Dendritic cell treated with granulocyte-macrophage colony-stimulating factor and Interleukin-4, amounts not matched to agents 40 ng/mL and 50 ng/mL, for 4 days (primary cell): ENCODE measurements at regions not wholly inside any gene's neighbourhood (a gene's known extent, or its start where the extent isn't known, plus 50 kb on each side); places are given as distances from the start of the nearest gene placed in this dataset.

ENCODE experiments used
- H3K27ac Mint-ChIP-seq: one replicate; pipeline ENCODE4 v1.8.0; 2022; ENCODE audit warnings: mild to moderate bottlenecking, mixed read lengths
- H3K27me3 Mint-ChIP-seq: one replicate; pipeline ENCODE4 v1.8.0; 2022; ENCODE audit warnings: mild to moderate bottlenecking, mixed read lengths
- H3K36me3 Mint-ChIP-seq: one replicate; pipeline ENCODE4 v1.8.0; 2022; ENCODE audit warnings: low read depth, mixed read lengths
- H3K4me1 Mint-ChIP-seq: one replicate; pipeline ENCODE4 v1.8.0; 2022; ENCODE audit warnings: low read depth, mixed read lengths
- H3K4me3 Mint-ChIP-seq: one replicate; pipeline ENCODE4 v1.8.0; 2022; ENCODE audit warnings: mild to moderate bottlenecking, moderate library complexity, mixed read lengths
- H3K9me3 Mint-ChIP-seq: one replicate; pipeline ENCODE4 v1.8.0; 2022; ENCODE audit warnings: mixed read lengths
- intact Hi-C: fragments of 100-400 bp; cut with micrococcal nuclease; formaldehyde crosslinking; loops from one replicate; pipeline ENCODE4 v1.15.0; 2022

- Mint-ChIP-seq H3K27me3 (no peaks in the 10 kb centered on the region), H3K4me1 (no peaks in the 10 kb centered on the region), H3K27ac (no peak overlapping the region), H3K4me3 (no peak overlapping the region), H3K36me3 (peaks cover 60% of the 10 kb centered on the region), H3K9me3 (no peaks in the 10 kb centered on the region)
- intact Hi-C loops, result no loop called here
Observed at GRCh38 chr6:144535630-144536029, 250.5 kb downstream of the UTRN start.

GRCh38 chr6:144536079-144536478 is 250.9 kb downstream of the UTRN start:
- Mint-ChIP-seq H3K4me1 (no peaks in the 10 kb centered on the region), H3K4me3 (no peak overlapping the region), H3K36me3 (peaks cover 60% of the 10 kb centered on the region), H3K27me3 (no peaks in the 10 kb centered on the region), H3K27ac (no peak overlapping the region), H3K9me3 (no peaks in the 10 kb centered on the region)
- intact Hi-C loops, result no loop called here

- peaks cover 73% of the 10 kb centered on the region for H3K36me3 Mint-ChIP-seq
- intact Hi-C loops, result no loop called here
- no peak overlapping the region for H3K27ac Mint-ChIP-seq
- no peak overlapping the region for H3K4me3 Mint-ChIP-seq
- H3K4me1 Mint-ChIP-seq, result peaks cover 7% of the 10 kb centered on the region
- H3K9me3 Mint-ChIP-seq, result no peaks in the 10 kb centered on the region
- H3K27me3 Mint-ChIP-seq, result no peaks in the 10 kb centered on the region
Observed at GRCh38 chr6:144543006-144543871, 258.1 kb downstream of the UTRN start.

- Mint-ChIP-seq H3K27me3 (no peaks in the 10 kb centered on the region), H3K4me1 (peaks cover 7% of the 10 kb centered on the region), H3K27ac (no peak overlapping the region), H3K4me3 (no peak overlapping the region), H3K9me3 (no peaks in the 10 kb centered on the region), H3K36me3 (peaks cover 71% of the 10 kb centered on the region)
- intact Hi-C loops, result no loop called here
Observed at GRCh38 chr6:144544266-144544830, 259.2 kb downstream of the UTRN start.

GRCh38 chr6:144546807-144547206 is 261.7 kb downstream of the UTRN start:
- intact Hi-C loops, result no loop called here
- peaks cover 70% of the 10 kb centered on the region for H3K36me3 Mint-ChIP-seq
- H3K9me3 Mint-ChIP-seq, result no peaks in the 10 kb centered on the region
- H3K27ac Mint-ChIP-seq, result no peak overlapping the region
- no peaks in the 10 kb centered on the region for H3K27me3 Mint-ChIP-seq
- no peak overlapping the region for H3K4me3 Mint-ChIP-seq
- H3K4me1 Mint-ChIP-seq, result peaks cover 7% of the 10 kb centered on the region

GRCh38 chr6:144547409-144547808 is 262.3 kb downstream of the UTRN start:
- Mint-ChIP-seq H3K27me3 (no peaks in the 10 kb centered on the region), H3K4me1 (peaks cover 7% of the 10 kb centered on the region), H3K4me3 (no peak overlapping the region), H3K27ac (no peak overlapping the region), H3K9me3 (no peaks in the 10 kb centered on the region), H3K36me3 (peaks cover 70% of the 10 kb centered on the region)
- intact Hi-C loops, result no loop called here

GRCh38 chr6:144548536-144548935 is 263.4 kb downstream of the UTRN start:
- H3K27me3 Mint-ChIP-seq, result no peaks in the 10 kb centered on the region
- no peak overlapping the region for H3K27ac Mint-ChIP-seq
- no peaks in the 10 kb centered on the region for H3K9me3 Mint-ChIP-seq
- peaks cover 2% of the 10 kb centered on the region for H3K4me1 Mint-ChIP-seq
- peaks cover 70% of the 10 kb centered on the region for H3K36me3 Mint-ChIP-seq
- intact Hi-C loops, result no loop called here
- H3K4me3 Mint-ChIP-seq, result no peak overlapping the region

GRCh38 chr6:144549837-144550747 is 265.0 kb downstream of the UTRN start:
- no peaks in the 10 kb centered on the region for H3K27me3 Mint-ChIP-seq
- H3K9me3 Mint-ChIP-seq, result peaks cover 4% of the 10 kb centered on the region
- intact Hi-C loops, result no loop called here
- no peaks in the 10 kb centered on the region for H3K4me1 Mint-ChIP-seq
- H3K36me3 Mint-ChIP-seq, result peaks cover 72% of the 10 kb centered on the region
- no peak overlapping the region for H3K4me3 Mint-ChIP-seq
- no peak overlapping the region for H3K27ac Mint-ChIP-seq

- Mint-ChIP-seq H3K36me3 (peaks cover 72% of the 10 kb centered on the region), H3K27me3 (no peaks in the 10 kb centered on the region), H3K9me3 (peaks cover 9% of the 10 kb centered on the region), H3K4me1 (no peaks in the 10 kb centered on the region), H3K27ac (no peak overlapping the region), H3K4me3 (no peak overlapping the region)
- intact Hi-C loops, result no loop called here
Observed at GRCh38 chr6:144551339-144551738, 266.2 kb downstream of the UTRN start.

- intact Hi-C loops, result no loop called here
- Mint-ChIP-seq H3K36me3 (peaks cover 78% of the 10 kb centered on the region), H3K4me3 (no peak overlapping the region)
Observed at GRCh38 chr6:144555066-144555465, 269.9 kb downstream of the UTRN start.

GRCh38 chr6:144559865-144560593 is 274.9 kb downstream of the UTRN start:
- H3K27ac Mint-ChIP-seq, result no peak overlapping the region
- no peak overlapping the region for H3K4me3 Mint-ChIP-seq
- peaks cover 6% of the 10 kb centered on the region for H3K9me3 Mint-ChIP-seq
- H3K27me3 Mint-ChIP-seq, result no peaks in the 10 kb centered on the region
- intact Hi-C loops, result no loop called here
- H3K4me1 Mint-ChIP-seq, result no peaks in the 10 kb centered on the region
- peaks cover 38% of the 10 kb centered on the region for H3K36me3 Mint-ChIP-seq

More at GRCh38 chr6:144555066-144555465, 269.9 kb downstream of the UTRN start:
- H3K9me3 Mint-ChIP-seq, result peaks cover 9% of the 10 kb centered on the region
- no peaks in the 10 kb centered on the region for H3K27me3 Mint-ChIP-seq
- no peak overlapping the region for H3K27ac Mint-ChIP-seq
- H3K4me1 Mint-ChIP-seq, result no peaks in the 10 kb centered on the region

- intact Hi-C loops, result no loop called here
- Mint-ChIP-seq H3K27ac (no peak overlapping the region), H3K4me3 (no peak overlapping the region)
Observed at GRCh38 chr6:144561455-144562043, 276.4 kb downstream of the UTRN start.

GRCh38 chr6:144564202-144564601 is 279.1 kb downstream of the UTRN start:
- Mint-ChIP-seq H3K4me1 (no peaks in the 10 kb centered on the region), H3K4me3 (no peak overlapping the region), H3K36me3 (peaks cover 12% of the 10 kb centered on the region), H3K9me3 (no peaks in the 10 kb centered on the region), H3K27me3 (no peaks in the 10 kb centered on the region), H3K27ac (no peak overlapping the region)
- intact Hi-C loops, result no loop called here

More at GRCh38 chr6:144561455-144562043, 276.4 kb downstream of the UTRN start:
- H3K27me3 Mint-ChIP-seq, result no peaks in the 10 kb centered on the region
- H3K9me3 Mint-ChIP-seq, result no peaks in the 10 kb centered on the region
- peaks cover 27% of the 10 kb centered on the region for H3K36me3 Mint-ChIP-seq
- H3K4me1 Mint-ChIP-seq, result no peaks in the 10 kb centered on the region
